Erythroblast (primary cell): ENCODE measurements at regions not wholly inside any gene's neighbourhood (a gene's known extent, or its start where the extent isn't known, plus 50 kb on each side); places are given as distances from the start of the nearest gene placed in this dataset.

Source experiments
- GATA1 ChIP-seq: IDR thresholded peaks from 2 replicates; pipeline ENCODE4 v1.6.1; 2011; ENCODE audit warnings: low read depth, mild to moderate bottlenecking, control low read depth, low read length, moderate library complexity
- POLR2A ChIP-seq: IDR thresholded peaks from 2 replicates; pipeline ENCODE4 v1.6.1; 2011; ENCODE audit warnings: mild to moderate bottlenecking, low read length

DNA sequence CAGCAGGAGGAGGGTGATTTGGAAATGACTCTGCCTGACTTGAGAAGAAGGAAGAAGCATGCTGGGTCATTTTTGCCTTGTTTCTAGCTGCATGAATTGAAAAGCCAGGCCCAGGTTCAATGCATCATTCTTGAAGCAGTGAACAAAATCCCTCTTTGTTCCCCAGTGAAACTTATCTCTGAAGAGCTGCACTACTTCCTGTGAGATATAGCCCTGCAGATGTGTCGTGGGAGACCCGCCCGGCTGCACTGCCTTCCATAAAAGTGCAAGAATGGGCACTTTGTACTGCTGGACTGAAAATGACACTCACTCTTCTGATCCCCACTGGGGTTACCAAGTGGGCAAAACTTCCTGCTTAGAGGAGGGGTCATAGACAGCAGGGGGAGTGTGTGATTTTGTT lies 249.2 kb upstream of the NFIA start:
- no peak for TF ChIP-seq POLR2A
- no peak for TF ChIP-seq GATA1
